IMR-90 (cell line): ENCODE measurements at regions not wholly inside any gene's neighbourhood (a gene's known extent, or its start where the extent isn't known, plus 50 kb on each side); places are given as distances from the start of the nearest gene placed in this dataset.

Experiments used
- ATAC-seq: fragments of 200-7000 bp; cut with Tn5 transposase; 2 replicates; pipeline ENCODE4 v1.9.1; 2020; ENCODE audit warnings: low read depth, mild to moderate bottlenecking, moderate library complexity
- BruUV-seq: library from RNA; stranded (reverse); fragments of 400-500 nt; replicated peaks from 2 replicates; lab custom pipeline; 2021; lab: Mats Ljungman, UMichigan
- CTCF ChIA-PET: fragments of 300-600 bp; formaldehyde crosslinking; extraction: SDS; loops from one replicate; lab custom pipeline; 2021; ENCODE audit warnings: antibody characterized with exemption; lab: Yijun Ruan, JAX
- POLR2A ChIA-PET: fragments of 300-600 bp; sonication (Branson Sonifier 250); formaldehyde crosslinking; loops from one replicate; lab custom pipeline; 2022; ENCODE audit warnings: antibody characterized with exemption; ENCODE audit not compliant: unreplicated experiment; lab: Charles Lee
- DNase-seq: peaks from one replicate; pipeline ENCODE4 v3.0.0; 2013
- H2AFZ ChIP-seq: replicated peaks from 2 replicates; pipeline ENCODE3; 2013; ENCODE audit warnings: low read length, mild to moderate bottlenecking; ENCODE audit not compliant: poor library complexity
- H2AK5ac ChIP-seq: 2 replicates; pipeline ENCODE4 v1.6.1; 2013; ENCODE audit warnings: low read depth, low read length, inconsistent platforms
- H2AK9ac ChIP-seq: replicated peaks from 2 replicates; pipeline ENCODE3; 2013; ENCODE audit warnings: mild to moderate bottlenecking, low read depth, low read length, moderate library complexity; ENCODE audit not compliant: poor library complexity
- H2BK120ac ChIP-seq: 2 replicates; pipeline ENCODE4 v1.6.1; 2013; ENCODE audit warnings: low read depth, low read length, inconsistent platforms
- H2BK15ac ChIP-seq: 3 replicates; pipeline ENCODE4 v1.6.1; 2013; ENCODE audit warnings: low read depth, low read length, inconsistent platforms
- H2BK20ac ChIP-seq: 2 replicates; pipeline ENCODE4 v1.6.1; 2013; ENCODE audit warnings: low read depth, mild to moderate bottlenecking, inconsistent platforms, low read length, moderate library complexity
- H2BK5ac ChIP-seq: 2 replicates; pipeline ENCODE4 v1.6.1; 2013; ENCODE audit warnings: mild to moderate bottlenecking, low read depth, low read length, inconsistent platforms; ENCODE audit not compliant: poor library complexity, severe bottlenecking
- H3K14ac ChIP-seq: replicated peaks from 2 replicates; pipeline ENCODE4 v1.6.1; 2013; ENCODE audit warnings: low read depth, low read length, inconsistent platforms
- H3K18ac ChIP-seq: 2 replicates; pipeline ENCODE4 v1.6.1; 2013; ENCODE audit warnings: low read depth, low read length, control low read depth
- H3K23ac ChIP-seq: 2 replicates; pipeline ENCODE4 v1.6.1; 2013; ENCODE audit warnings: low read depth, low read length, inconsistent platforms
- H3K27ac ChIP-seq: 2 replicates; pipeline ENCODE4 v1.5.1; 2013; ENCODE audit warnings: mild to moderate bottlenecking, control low read depth, low read length; ENCODE audit not compliant: insufficient read depth
- H3K27me3 ChIP-seq: 2 replicates; pipeline ENCODE4 v1.6.1; 2013; ENCODE audit warnings: low read length; ENCODE audit not compliant: control insufficient read depth, insufficient read depth
- H3K36me3 ChIP-seq: 2 replicates; pipeline ENCODE4 v1.6.1; 2013; ENCODE audit warnings: low read length, mixed read lengths; ENCODE audit not compliant: control insufficient read depth, insufficient read depth
- H3K4ac ChIP-seq: 2 replicates; pipeline ENCODE4 v1.6.1; 2013; ENCODE audit warnings: low read depth, low read length, inconsistent platforms
- H3K4me1 ChIP-seq: 2 replicates; pipeline ENCODE4 v1.6.1; 2013; ENCODE audit warnings: low read length, mixed read lengths; ENCODE audit not compliant: control insufficient read depth, insufficient read depth
- H3K4me2 ChIP-seq: 2 replicates; pipeline ENCODE4 v1.6.1; 2013; ENCODE audit warnings: low read depth, mild to moderate bottlenecking, control low read depth, low read length, moderate library complexity
- H3K4me3 ChIP-seq: 2 replicates; pipeline ENCODE4 v1.5.1; 2013; ENCODE audit warnings: low read depth, mild to moderate bottlenecking, control low read depth, low read length, moderate library complexity; ENCODE audit not compliant: insufficient read depth
- H3K56ac ChIP-seq: 2 replicates; pipeline ENCODE4 v1.6.1; 2013; ENCODE audit warnings: low read length, inconsistent platforms; ENCODE audit not compliant: insufficient read depth; ENCODE audit errors: extremely low read depth
- H3K79me1 ChIP-seq, 2 experiments: 2 replicates each; pipeline ENCODE4 v1.6.1; 2013; ENCODE audit warnings: low read length in 2 of 2, inconsistent platforms in 1 of 2, low read depth in 1 of 2
- H3K9ac ChIP-seq: 2 replicates; pipeline ENCODE4 v1.6.1; 2013; ENCODE audit warnings: low read depth, low read length, control low read depth
- H3K9me1 ChIP-seq: 2 replicates; pipeline ENCODE4 v1.6.1; 2013; ENCODE audit warnings: low read length, inconsistent platforms; ENCODE audit not compliant: insufficient read depth
- H3K9me3 ChIP-seq: 2 replicates; pipeline ENCODE4 v1.6.1; 2013; ENCODE audit warnings: low read length; ENCODE audit not compliant: control insufficient read depth, insufficient read depth
- H4K20me1 ChIP-seq: 2 replicates; pipeline ENCODE4 v1.6.1; 2013; ENCODE audit warnings: low read length, inconsistent platforms; ENCODE audit not compliant: insufficient read depth
- H4K5ac ChIP-seq: 2 replicates; pipeline ENCODE4 v1.6.1; 2013; ENCODE audit warnings: mild to moderate bottlenecking, low read depth, low read length, control low read depth
- H4K8ac ChIP-seq, 2 experiments: 2 replicates each; pipeline ENCODE4 v1.6.1; 2013; ENCODE audit warnings: low read depth in 2 of 2, low read length in 2 of 2, control low read depth in 1 of 2, inconsistent platforms in 1 of 2
- H4K91ac ChIP-seq: 2 replicates; pipeline ENCODE4 v1.6.1; 2013; ENCODE audit warnings: low read depth, low read length, inconsistent platforms; ENCODE audit not compliant: insufficient read depth
- BHLHE40 ChIP-seq: fragments of 150-350 bp; IDR thresholded peaks from 2 replicates; pipeline ENCODE4 v1.6.1; 2016; ENCODE audit warnings: mild to moderate bottlenecking, low read depth, low read length
- CEBPB ChIP-seq: IDR thresholded peaks from 2 replicates; pipeline ENCODE4 v1.6.1; 2012; ENCODE audit warnings: low read depth, low read length, improper control_type of control experiment
- CHD1 ChIP-seq: IDR thresholded peaks from 2 replicates; pipeline ENCODE4 v1.6.1; 2012; ENCODE audit warnings: low read depth, low read length, improper control_type of control experiment
- ELK1 ChIP-seq: fragments of 150-350 bp; IDR thresholded peaks from 2 replicates; pipeline ENCODE4 v1.6.1; 2016; ENCODE audit warnings: low read depth, mild to moderate bottlenecking, low read length, moderate library complexity, borderline replicate concordance
- FOS ChIP-seq: fragments of 150-350 bp; IDR thresholded peaks from 2 replicates; pipeline ENCODE4 v1.6.1; 2016; ENCODE audit warnings: low read depth, low read length
- MXI1 ChIP-seq: IDR thresholded peaks from 2 replicates; pipeline ENCODE4 v1.6.1; 2012; ENCODE audit warnings: low read depth, mild to moderate bottlenecking, low read length, moderate library complexity, borderline replicate concordance
- POLR2A ChIP-seq: IDR thresholded peaks from 2 replicates; pipeline ENCODE4 v1.6.1; 2012; ENCODE audit warnings: mild to moderate bottlenecking, low read depth, low read length
- RAD21 ChIP-seq: IDR thresholded peaks from 2 replicates; pipeline ENCODE4 v1.6.1; 2012; ENCODE audit warnings: low read length, improper control_type of control experiment
- RFX5 ChIP-seq: IDR thresholded peaks from 2 replicates; pipeline ENCODE4 v1.8.0; 2012; ENCODE audit warnings: low read depth, mild to moderate bottlenecking, low read length, moderate library complexity
- WGBS, 2 experiments: methylation state at CpG; one replicate each; pipeline versions ENCODE4 v1.1.5 to v1.1.7; 2013; ENCODE audit warnings: missing lambda C conversion rate in 2 of 2; ENCODE audit not compliant: insufficient read length in 1 of 2; ENCODE audit errors: extremely low coverage in 2 of 2; 5-methylcytosine and 5-hydroxymethylcytosine counted together
- dilution Hi-C: fragments of 300-500 bp; cut with HindIII; formaldehyde crosslinking; loops from one replicate; pipeline ENCODE4 v1.14.3; 2018; ENCODE audit warnings: low sequenced_read_pairs; ENCODE audit not compliant: unreplicated experiment
- in situ Hi-C: fragments of 300-500 bp; cut with MboI; formaldehyde crosslinking; loops from 3 replicates; pipeline ENCODE4 v1.14.3; 2019; ENCODE audit warnings: low sequenced_read_pairs, inconsistent platforms, mixed read lengths
- intact Hi-C: fragments of 100-400 bp; cut with micrococcal nuclease; formaldehyde crosslinking; loops from 2 replicates; pipeline ENCODE4 v1.10.0; 2022

GRCh38 chr5:159393854-159394274 lies 63.6 kb upstream of the IL12B start:
- Histone ChIP-seq H2BK15ac (no peak overlapping the region), H3K79me1 (no peaks in the 10 kb centered on the region), H2BK20ac (no peak overlapping the region), H3K27ac (no peak overlapping the region), H3K9me1 (no peaks in the 10 kb centered on the region; the same call in 1 of the 2 replicates), H2BK5ac (no peak overlapping the region), H3K56ac (no peak overlapping the region), H4K20me1 (no peaks in the 10 kb centered on the region), H3K23ac (no peak overlapping the region), H3K18ac (no peak overlapping the region), H3K9ac (no peak overlapping the region), H2AK9ac (no peak overlapping the region), H3K4me3 (no peak overlapping the region), H3K27me3 (peaks cover 13% of the 10 kb centered on the region), H2BK120ac (no peak overlapping the region), H4K91ac (no peak overlapping the region), H4K8ac (no peak overlapping the region), H3K4ac (no peak overlapping the region), H3K9me3 (no peaks in the 10 kb centered on the region), H3K4me1 (no peaks in the 10 kb centered on the region), H2AFZ (no peak overlapping the region), H3K14ac (no peak overlapping the region), H3K4me2 (no peak overlapping the region), H4K5ac (no peak overlapping the region), H2AK5ac (no peak overlapping the region), H3K36me3 (no peaks in the 10 kb centered on the region)
- ChIA-PET POLR2A (no interaction called here), CTCF (no interaction called here)
- in situ Hi-C loops (no loop called here), intact Hi-C loops (no loop called here), dilution Hi-C loops (no loop called here)
- ATAC-seq (no peak), DNase-seq (no peak)
- TF ChIP-seq CEBPB (no peak), MXI1 (no peak), RAD21 (no peak), POLR2A (no peak), FOS (no peak), CHD1 (no peak), ELK1 (no peak), RFX5 (no peak), BHLHE40 (no peak)
- no TSS peak for BruUV-seq
- WGBS, 2 experiments, result no CpG with 5 or more reads among the region's 5 CpGs
